AG20443 (cell line): ENCODE measurements at regions not wholly inside any gene's neighbourhood (a gene's known extent, or its start where the extent isn't known, plus 50 kb on each side); places are given as distances from the start of the nearest gene placed in this dataset.

ENCODE experiments used
- DNase-seq: peaks from one replicate; pipeline ENCODE4 v3.0.0; 2012; ENCODE audit warnings: low spot score, mixed read lengths

- no peak for DNase-seq
Measured at GRCh38 chr13:30359991-30360390, 52.6 kb upstream of the KATNAL1 start.

GRCh38 chr13:30360586-30360985 lies 53.2 kb upstream of the KATNAL1 start:
- DNase-seq = no peak

- no peak for DNase-seq
Measured at GRCh38 chr13:30362005-30362788, 54.8 kb upstream of the KATNAL1 start.

- peak; percentile 56 for DNase-seq
Measured at GRCh38 chr13:30362869-30363268, 55.5 kb upstream of the KATNAL1 start.

- no peak for DNase-seq
Measured at GRCh38 chr13:30363725-30364124, 56.4 kb upstream of the KATNAL1 start.

GRCh38 chr13:30364133-30364532 lies 56.8 kb upstream of the KATNAL1 start:
- no peak for DNase-seq

- peak; percentile 45 for DNase-seq
Measured at GRCh38 chr13:30364876-30365275, 57.4 kb upstream of the UBE2L5 start.

GRCh38 chr13:30366088-30366487 lies 56.2 kb upstream of the UBE2L5 start:
- no peak for DNase-seq

- DNase-seq = no peak
Measured at GRCh38 chr13:30367296-30367695, 55.0 kb upstream of the UBE2L5 start.

GRCh38 chr13:30370146-30370545 lies 52.1 kb upstream of the UBE2L5 start:
- DNase-seq = no peak

- no peak for DNase-seq
Measured at GRCh38 chr13:30370916-30371521, 51.3 kb upstream of the UBE2L5 start.

GRCh38 chr13:30371649-30372265 lies 50.5 kb upstream of the UBE2L5 start:
- peak; percentile 44 for DNase-seq
